Endothelial cell of umbilical vein (primary cell): ENCODE measurements at regions not wholly inside any gene's neighbourhood (a gene's known extent, or its start where the extent isn't known, plus 50 kb on each side); places are given as distances from the start of the nearest gene placed in this dataset.

Experiments
- EZH2 ChIP-seq: IDR thresholded peaks from 2 replicates; pipeline ENCODE4 v1.6.1; 2012; ENCODE audit warnings: borderline replicate concordance, low read depth, mild to moderate bottlenecking, moderate library complexity, low read length, inconsistent platforms; ENCODE audit not compliant: severe bottlenecking
- FOS ChIP-seq: IDR thresholded peaks from 2 replicates; pipeline ENCODE4 v1.6.1; 2011; ENCODE audit warnings: mild to moderate bottlenecking, low read length, moderate library complexity, borderline replicate concordance; ENCODE audit not compliant: insufficient read depth
- POLR2A ChIP-seq: IDR thresholded peaks from 2 replicates; pipeline ENCODE4 v1.6.1; 2012; ENCODE audit warnings: low read depth, mild to moderate bottlenecking, control low read depth, low read length
- TF ChIP-seq, protein P1 (sequence below), 2 donors: IDR thresholded peaks; 1 replicate in 1 of 2; 2 replicates in 1 of 2; pipeline ENCODE4 v1.5.1; 2011; ENCODE audit warnings: low read length in 2 of 2, mild to moderate bottlenecking in 2 of 2, moderate library complexity in 2 of 2, control low read depth in 1 of 2, inconsistent platforms in 1 of 2, low read depth in 1 of 2; ENCODE audit not compliant: insufficient read depth in 1 of 2; ENCODE audit errors: extremely low read depth in 1 of 2

- TF ChIP-seq POLR2A (no peak), EZH2 (no peak), FOS (no peak)
- TF ChIP-seq, protein P1, sequence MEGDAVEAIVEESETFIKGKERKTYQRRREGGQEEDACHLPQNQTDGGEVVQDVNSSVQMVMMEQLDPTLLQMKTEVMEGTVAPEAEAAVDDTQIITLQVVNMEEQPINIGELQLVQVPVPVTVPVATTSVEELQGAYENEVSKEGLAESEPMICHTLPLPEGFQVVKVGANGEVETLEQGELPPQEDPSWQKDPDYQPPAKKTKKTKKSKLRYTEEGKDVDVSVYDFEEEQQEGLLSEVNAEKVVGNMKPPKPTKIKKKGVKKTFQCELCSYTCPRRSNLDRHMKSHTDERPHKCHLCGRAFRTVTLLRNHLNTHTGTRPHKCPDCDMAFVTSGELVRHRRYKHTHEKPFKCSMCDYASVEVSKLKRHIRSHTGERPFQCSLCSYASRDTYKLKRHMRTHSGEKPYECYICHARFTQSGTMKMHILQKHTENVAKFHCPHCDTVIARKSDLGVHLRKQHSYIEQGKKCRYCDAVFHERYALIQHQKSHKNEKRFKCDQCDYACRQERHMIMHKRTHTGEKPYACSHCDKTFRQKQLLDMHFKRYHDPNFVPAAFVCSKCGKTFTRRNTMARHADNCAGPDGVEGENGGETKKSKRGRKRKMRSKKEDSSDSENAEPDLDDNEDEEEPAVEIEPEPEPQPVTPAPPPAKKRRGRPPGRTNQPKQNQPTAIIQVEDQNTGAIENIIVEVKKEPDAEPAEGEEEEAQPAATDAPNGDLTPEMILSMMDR (IDR thresholded peaks at IDR 0.05; ENCODE audit: extremely low read depth in 1 of 2, insufficient read depth in 1 of 2, low read depth in 1 of 2, low read length in 2 of 2): no peak
Observed at GRCh38 chr11:134678744-134679143, 266.7 kb upstream of the B3GAT1 start.
